Muscle of back (tissue), 3 donors: ENCODE measurements at regions not wholly inside any gene's neighbourhood (a gene's known extent, or its start where the extent isn't known, plus 50 kb on each side); places are given as distances from the start of the nearest gene placed in this dataset.
"Not testable (repeated sequence)": the region's sequence is repeated elsewhere in the genome, so short reads cannot be mapped to it uniquely, and the experiment has no call there.

Experiments
- DNase-seq, 3 donors: peaks; one replicate each; pipeline versions ENCODE4 v3.0.0 to v3.0.0-alpha.2; 2013

DNA sequence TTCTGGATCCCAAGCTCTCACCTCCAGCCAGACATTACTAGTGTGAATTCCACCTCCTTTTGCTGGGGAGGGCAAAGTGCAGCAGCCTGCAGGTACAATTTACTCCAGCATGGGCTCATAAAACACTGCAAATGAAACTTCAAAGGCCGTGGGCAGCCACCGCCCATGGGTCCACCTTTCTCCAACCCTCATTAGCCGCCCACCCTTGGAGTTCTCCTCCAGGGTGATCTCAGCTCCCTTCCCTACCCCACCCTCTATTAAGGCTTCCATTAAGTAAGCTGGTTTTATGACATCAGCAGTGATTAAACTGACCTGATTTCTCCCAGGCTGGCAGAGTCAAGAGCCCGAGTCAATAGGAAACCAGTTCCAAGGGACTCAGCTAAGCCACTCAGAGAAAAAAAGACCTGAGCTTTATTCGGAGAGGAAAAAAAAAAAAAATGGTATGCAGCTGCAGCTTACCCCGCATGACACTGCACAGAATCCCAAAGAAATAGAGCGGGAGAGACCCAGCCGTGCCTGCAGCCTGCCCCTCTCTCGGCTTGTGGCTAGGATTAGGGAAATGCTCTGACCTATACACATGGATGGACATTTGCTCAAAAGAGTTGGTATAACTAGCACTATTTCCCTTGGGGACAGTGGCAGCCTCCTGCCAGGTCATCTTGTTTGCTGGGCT is 319.6 kb downstream of the PTTG2 start:
- no peak for DNase-seq

DNA sequence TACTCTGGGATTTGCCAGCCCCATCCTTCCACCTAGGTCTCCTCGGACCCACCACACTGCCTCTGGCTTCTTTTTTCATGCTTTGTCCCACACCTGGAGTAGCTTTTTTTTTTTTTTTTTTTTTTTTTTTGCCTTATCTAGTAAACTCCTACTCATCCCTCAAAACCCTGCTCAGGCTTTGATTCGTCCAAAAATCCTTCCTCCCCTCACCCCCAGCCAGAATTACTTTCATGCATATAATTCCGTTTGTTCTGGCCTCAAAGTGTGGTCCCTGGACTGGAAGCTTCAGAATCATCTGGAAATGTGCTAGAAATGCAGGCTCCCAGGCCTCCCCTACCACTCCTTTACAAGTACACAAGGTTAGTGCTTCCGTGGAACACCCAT is 320.1 kb downstream of the PTTG2 start:
- DNase-seq: no peak

DNA sequence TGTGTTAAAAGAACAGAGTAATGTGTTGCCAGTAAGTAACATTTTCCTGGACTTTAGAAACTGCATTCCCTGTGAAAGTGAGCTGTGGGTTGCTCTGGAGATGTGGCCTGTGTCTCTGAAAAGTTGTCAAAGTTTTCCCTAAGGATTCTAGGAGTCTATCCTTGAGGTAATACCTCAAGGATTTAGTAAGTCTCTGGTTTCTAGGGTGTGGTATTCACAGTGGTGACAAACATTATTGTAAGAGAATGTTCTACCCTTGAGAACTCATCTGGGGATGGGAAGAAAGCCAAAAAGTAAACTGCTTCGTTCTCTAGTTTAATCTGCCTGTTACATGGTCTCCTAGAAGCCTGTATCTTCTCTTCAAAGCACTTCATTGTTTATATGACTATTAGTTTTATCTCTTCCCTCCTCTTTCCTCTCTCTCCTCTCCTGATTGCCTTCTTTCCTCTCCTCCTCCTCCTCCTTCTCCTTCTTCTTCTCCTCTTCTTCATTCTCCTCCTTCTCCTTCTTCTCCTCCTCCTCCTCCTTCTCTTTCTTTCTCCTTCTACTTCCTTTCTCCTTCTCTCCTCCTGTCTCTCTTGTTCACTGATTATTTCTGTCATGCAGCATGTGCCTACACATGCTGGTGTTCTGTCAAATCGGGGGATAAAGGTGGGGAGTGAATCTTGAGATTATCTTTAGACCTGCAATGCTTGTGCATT is 321.3 kb downstream of the PTTG2 start:
- DNase-seq: peak; percentile 31 to 70 (median 40)

DNA sequence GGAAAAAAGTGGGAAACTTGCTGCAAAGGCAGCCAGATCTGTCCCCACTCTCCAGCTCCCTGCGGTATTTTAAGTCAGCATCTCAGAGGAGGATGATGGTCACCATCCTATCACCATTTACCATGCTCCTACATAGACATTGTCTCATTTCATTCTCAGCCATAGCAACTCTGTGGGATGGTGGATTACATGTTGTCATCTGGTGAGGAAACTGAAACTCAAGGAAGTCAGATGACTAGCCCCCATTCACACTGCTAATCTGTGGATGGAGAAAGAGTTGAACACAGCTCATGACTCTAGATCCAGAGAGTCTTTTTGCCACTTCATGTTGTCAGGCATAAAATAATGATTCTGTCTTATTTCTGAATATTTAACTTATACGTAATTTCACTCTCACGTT is 323.5 kb downstream of the PTTG2 start:
- no peak for DNase-seq

DNA sequence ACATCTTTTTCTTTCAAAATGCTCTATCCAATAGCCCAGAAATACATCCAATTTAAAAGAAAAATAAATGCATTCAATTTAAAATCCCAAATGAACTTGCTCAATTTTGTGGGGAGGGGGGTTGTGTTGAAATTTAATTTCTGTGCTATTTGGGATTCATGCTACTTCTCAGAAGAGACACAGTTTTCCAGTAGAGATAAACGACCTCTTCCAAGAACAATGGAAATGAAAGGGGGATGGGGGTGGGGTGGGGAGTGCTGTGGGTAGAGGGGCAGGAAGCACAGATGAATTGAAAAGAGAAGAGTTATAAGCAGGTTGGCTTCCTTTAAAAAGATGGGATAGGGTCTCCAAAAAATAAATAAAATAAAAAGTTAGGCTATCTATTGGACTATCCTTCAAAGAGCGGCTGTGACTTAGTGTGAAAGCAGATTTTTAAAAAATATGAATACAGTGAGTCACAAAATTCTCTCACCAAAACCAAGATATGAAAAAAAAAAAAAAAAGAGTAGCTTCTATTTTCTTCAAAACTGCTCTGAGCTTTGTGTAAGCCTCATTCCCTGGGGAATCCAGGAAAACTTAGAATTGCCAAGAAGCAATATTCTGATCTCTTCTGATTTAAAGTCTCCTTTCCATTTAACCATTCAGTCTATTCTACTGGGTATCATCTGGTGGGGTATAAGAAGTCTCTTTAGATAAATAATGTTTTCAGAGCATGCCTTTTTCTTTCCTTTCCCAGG is 324.3 kb downstream of the PTTG2 start:
- no peak for DNase-seq

DNA sequence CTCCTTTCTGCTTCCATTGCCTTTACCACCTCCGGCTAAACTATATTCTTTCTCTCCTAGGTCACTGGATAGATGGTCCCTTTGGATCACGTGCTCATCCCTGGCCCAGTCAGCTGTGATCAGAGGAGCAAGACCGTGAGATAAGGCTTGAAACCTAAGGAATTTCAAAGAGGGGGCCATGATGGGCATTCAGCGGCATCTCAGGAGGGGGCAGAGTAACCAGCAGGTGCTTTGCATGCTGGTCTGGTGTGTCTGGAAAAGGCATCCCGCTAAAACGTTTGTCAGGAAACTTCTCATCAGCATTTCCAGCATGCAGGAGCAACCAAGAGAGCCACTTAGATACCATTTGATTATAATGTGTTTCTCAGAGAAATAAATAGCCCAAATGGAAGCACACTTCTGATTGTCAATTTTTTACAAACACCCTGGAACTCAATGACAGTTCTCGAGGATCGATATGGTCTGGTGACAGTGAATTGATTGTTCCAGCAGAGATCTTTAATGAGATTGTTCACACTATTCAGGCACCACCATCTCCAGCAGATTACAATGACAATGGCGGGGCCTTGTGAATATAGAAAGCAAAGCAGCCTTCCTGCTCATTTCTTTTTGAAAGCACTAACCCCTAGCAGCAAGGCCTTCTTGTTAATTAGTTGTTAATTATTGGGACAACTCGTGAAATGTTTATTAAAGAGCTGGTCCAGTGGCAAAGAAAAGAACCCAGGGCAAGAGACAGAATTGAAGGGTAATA is 327.1 kb downstream of the PTTG2 start:
- no peak for DNase-seq

DNA sequence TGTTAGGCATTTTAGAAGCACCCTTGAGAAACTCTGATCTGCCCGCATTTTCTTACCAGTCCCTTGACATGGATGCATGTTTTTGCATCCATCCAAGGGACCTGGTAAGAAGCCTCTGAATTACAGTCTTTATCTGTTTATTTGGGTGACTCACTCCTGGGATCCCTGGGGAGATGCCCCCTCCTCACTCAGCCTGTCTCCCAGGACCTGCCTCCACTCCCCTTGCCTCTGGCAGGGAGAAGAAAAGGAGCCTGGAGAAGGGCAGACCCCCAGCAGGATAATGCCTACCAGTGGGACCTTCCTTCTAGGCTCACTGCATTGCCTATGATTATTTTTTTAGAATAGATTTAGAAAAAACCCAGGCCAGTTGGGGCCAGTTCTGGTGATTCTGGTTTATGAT is 329.4 kb downstream of the PTTG2 start:
- DNase-seq: no peak

DNA sequence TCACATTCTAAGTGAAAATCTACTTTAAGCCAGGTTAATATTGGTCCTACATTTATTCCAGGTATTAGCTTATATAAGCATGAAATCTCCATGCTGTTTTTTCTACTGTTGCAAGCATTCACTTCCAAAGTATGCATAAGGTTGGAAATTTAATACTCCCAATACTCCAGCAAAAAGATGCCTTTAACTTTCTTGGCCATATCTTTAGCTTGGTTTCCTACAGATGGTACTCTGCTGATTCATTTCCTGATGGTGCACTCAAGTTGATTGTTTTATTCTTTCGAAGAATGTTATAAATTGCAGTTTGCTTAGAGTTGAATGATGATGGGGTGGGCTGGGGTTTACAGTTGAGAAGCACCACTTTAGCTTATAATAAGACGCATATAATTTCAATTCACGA is 330.2 kb downstream of the PTTG2 start:
- no peak for DNase-seq

DNA sequence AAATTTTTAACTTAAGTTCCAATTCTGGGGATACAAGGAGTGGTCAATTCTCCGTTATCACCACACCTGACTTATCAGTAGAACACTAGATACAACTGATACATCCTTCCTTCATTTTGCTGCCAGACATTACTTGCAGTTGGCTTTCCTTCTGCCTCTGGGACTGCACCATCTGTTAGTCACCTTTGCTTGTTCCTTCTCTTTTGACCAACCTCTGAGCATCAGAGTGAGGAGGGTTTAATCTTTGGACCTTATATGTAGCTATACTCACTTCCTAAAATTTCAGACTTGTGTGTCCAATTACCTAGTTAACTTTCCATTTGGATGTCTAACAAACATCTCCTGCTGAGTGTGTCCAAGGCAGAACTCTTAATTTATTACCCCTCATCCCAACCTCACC is 330.7 kb downstream of the PTTG2 start:
- DNase-seq: no peak

DNA sequence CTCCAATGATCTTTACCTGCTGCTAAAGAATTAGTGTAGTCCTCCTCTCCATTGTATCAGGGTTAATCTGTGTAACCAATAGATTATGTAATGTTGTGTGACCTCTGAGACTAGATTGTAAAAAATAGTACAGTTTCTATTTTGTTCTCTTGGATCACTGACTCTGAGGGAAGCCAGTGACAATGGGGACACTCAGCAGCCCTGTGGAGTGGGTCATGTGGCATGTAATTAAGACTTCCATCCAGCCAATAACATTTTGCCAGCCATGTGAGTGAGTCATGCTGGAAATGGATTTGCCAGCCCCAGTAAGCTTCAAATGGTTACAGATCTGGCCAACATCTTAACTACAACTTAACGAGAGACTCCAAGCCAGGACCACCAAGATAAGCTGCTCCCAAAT is 332.3 kb downstream of the PTTG2 start:
- DNase-seq: no peak

DNA sequence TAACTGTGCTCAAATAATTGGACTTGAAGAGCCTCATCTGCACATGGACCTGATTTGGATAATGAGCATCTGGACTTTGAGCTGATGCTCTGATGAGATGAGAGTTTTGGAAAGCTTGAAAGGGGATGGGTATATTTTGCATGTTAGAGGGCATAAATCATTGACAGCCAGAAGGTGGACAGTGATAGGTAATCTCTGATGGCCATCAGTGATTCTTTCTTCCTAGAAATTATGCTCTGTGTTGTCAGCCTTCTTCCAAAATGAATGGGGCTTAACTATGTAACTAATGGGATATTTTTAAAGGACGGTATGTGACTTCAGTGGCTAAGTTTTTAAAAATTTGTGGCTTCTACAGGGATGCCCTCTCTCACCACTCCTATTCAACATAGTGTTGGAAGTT is 334.0 kb downstream of the PTTG2 start:
- no peak for DNase-seq

DNA sequence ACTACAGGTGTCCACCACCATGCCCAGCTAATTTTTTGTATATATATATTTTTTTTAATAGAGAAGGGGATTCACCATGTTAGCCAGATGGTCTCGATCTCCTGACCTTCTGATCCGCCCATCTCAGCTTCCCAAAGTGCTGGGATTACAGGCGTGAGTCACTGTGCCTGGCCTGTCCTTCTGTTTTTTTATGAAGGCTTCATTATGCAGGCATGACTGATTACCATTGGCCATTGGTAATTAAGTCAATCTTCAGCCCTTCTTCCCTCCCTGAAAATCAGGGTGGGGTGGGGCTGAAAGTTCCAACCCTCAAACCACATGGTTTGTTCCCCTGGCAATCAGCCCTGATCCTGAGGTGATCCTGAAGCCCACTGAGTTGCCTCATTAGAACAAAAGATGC is 336.9 kb downstream of the PTTG2 start:
- DNase-seq: no peak

DNA sequence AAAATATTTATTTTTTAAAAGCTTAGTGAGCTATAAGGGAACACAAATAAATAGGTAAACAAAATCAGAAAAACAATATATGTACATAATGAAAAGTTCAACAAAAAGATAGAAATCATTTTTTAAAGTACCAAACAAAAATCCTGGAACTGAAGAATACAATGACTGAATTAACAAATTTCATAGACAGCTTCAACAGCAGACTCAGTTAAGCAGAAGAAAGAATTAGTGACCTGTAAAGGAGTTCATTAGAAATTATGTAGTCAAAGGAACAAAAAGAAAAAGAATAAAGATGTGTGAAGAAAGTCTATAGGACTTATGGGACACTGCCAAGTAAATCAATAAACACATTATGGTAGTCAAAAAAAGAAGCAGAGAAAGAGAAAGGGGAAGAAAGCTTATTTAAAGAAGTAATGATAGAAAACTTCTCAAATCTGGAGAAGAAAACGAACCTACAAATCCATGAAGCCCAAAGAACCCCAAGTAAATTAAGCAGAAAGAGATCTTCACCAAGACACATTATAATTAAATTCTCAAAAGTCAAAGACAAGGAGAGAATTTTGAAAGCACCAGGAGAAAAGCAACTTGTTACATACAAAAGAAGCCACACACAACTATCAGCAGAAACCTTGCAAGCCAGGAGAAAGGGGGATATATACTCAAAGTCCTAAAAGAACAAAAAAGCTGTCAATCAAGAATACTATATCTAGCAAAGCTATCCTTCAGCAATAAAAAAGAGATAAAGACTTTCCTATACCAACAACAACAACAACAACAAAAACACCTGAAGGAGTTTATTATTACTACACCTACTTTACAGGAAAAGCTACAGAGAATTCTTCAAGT is 338.9 kb downstream of the PTTG2 start:
- no peak for DNase-seq

DNA sequence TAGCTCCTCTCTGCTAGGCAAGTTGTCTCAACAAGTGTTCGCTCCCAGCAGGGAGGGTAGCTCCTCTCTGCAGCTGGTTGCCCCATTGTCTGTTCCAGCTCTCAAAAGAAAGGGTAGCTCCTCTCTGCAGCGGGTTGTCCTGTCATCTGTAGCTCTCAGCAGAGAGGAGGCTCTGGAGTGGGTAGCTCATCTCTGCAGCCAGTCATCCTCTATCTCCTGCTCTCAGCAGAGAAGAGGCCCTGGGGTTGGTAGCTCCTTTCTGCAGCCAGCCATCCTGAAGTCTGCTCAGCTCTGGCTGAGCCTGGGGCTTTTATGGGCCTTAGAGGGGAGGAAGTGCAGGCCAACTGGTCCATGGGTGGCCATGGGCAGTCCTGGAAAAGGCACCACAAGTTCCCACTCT is 342.7 kb downstream of the PTTG2 start:
- no peak for DNase-seq

DNA sequence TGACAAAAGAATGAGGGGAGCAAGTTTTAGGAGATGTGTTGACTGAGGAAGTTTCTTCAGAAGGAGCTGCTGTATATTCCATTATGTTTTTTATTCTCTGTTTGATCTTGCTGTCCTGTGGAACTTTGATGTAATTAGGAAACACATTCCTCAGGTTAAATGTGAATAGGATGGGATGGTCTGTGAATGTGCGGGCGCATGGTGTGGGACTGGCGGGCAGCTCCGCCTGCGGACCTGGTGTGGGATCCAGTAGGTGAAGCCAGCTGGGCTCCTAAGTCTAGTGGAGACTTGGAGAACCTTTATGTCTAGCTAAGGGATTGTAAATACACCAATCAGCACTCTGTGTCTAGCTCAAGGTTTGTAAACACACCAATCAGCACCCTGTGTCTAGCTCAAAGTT is 344.3 kb downstream of the PTTG2 start:
- not testable (repeated sequence) for DNase-seq

DNA sequence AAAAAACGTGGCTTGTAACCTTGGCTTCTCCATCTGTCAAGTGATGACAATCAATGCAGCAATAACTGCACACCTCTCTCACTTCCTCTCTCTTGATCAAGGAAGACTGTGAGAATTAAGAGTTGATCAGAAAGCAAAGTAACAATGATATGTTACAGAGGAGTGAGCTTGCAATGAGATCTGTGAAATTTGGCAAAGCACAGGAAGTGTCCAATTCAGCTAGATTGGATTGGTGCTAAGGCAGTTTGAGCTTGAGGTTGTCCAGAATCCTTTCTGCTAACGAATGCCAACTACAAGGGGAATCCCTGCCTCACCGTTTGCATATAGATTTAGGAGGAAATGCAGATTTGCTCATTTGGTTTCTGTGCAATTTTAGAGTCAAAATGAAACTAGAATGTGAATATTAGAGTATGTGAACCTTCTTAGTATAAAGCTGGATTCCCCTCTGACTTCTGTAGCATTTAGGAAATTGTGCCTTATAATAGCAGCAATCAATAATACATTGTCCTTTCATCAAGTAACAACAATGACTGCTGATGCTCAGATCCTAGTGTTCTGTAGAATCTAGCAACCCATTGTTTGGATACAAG is 346.4 kb downstream of the PTTG2 start:
- no peak for DNase-seq

DNA sequence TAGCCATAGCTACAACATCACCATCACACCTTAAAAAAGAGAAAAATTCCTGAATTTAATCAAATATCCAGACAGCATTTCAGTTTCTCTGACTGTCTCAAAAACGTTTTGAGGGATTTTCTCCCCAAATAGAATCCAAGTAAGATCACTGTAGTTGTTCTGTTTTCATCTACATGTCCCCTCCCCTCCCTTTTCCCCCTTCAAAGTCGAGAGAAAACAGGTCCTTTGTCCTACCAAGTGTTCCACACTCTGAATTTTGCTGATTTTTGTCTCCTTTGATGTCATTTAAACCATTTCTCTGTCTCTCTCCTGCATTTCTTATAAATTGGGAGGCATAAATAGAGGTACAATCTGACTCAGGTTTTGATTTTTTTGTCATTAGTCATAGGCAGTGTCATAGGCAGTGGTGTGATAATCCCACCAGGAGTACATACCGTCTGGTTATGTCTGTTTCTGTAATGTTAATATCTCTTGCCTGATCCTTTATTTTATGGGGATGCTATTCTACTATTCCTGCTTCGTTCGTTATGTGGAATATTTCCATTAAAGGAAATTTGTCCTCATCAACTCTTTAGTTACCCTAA is 348.6 kb downstream of the PTTG2 start:
- no peak for DNase-seq

DNA sequence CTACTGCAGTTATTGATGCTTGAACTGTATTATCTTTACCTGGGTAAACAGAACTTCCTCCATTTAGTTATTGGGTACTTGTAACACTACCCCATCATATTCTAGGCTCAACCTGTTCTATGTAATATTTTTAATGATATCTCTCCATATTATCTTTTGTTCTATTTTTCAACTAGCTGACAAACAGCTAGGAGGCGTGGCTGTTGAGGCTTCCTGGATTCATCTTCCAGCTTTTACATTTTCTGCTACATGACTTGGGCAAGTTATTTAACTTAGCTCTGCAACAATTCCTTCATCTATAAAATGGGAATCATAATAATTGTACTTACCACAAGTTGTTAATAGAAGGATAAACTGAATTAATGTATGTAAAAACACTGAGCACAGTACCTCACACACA is 349.3 kb downstream of the PTTG2 start:
- DNase-seq: no peak

DNA sequence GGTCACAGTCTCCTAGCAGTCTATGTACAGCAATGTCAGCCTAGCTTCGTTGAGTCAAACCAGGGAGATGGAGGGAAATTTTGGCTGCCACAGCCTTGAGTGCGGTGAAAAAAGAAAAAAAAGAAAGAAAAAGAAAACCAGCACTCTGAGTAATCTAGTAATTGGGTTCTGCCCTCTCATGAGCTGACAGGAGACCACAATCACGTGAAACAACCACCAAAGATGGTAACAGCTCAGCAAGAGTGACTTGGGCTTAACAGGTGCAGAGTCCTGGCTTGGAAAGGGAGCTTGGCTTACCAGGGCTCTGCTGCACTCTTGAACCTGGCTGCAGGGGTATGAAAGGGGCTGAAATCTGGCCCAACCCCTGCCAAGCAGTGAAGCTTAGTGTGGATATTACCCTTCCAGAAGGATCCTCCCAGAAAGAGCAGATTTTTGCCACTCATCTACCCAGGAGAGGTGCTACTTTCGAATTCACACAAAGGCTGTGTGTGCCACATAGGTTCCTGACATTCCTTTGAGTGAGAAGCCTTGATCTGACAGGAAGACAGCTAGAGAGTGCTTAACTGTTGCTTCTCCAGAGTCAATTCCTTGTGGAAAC is 350.3 kb downstream of the PTTG2 start:
- no peak for DNase-seq

DNA sequence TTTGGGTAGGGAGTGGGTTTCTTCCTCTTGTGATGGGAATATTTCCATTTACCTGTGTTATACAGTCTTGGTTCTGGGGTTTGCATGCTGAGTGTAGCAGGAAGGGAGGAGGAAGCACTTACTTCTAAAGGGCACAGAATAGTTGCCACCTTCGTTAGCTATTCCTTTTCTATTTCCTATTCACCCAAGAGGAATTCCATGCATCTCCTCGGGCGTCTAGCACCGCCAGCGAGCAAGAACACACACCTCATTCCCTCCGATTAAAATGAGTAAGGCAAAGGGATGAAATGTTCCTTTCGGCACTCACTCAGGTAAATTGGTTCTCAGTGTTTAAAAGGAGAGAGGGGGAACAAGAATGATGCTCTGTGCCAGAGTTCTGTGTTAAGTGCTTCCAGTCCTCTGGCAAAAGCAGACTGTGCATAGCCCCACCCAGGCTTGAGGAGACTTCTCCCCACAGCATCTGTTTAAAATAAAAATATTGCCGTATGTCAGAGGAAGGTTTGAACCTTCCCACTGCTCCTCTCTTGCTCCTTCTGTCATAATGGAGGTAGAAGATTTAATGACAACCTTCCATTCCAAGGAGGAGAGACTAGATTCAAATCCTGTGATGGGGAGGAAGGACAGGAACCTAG is 351.4 kb downstream of the PTTG2 start:
- no peak for DNase-seq
